Keratinocyte (primary cell): ENCODE measurements at regions not wholly inside any gene's neighbourhood (a gene's known extent, or its start where the extent isn't known, plus 50 kb on each side); places are given as distances from the start of the nearest gene placed in this dataset.

Source experiments
- DNase-seq: peaks from one replicate; pipeline ENCODE4 v3.0.0-alpha.2; 2011; ENCODE audit warnings: low read depth, missing footprints, low spot score
- FAIRE-seq: peaks from 2 replicates; lab custom pipeline; 2011; peaks lifted over from hg19 to GRCh38; lab: Jason Lieb, UNC
- H2AFZ ChIP-seq: 2 replicates; pipeline ENCODE4 v1.6.0; 2012; ENCODE audit warnings: low read length, control low read depth, inconsistent platforms; ENCODE audit not compliant: control insufficient read depth
- H3K27ac ChIP-seq: 2 replicates; pipeline ENCODE4 v1.5.1; 2011; ENCODE audit warnings: low read length; ENCODE audit not compliant: control insufficient read depth, insufficient read depth
- H3K27me3 ChIP-seq: 3 replicates; pipeline ENCODE4 v1.6.0; 2011; ENCODE audit warnings: low read length; ENCODE audit not compliant: control insufficient read depth, insufficient read depth; ENCODE audit errors: extremely low read depth
- H3K36me3 ChIP-seq, 2 experiments: 2 replicates in 1 of 2; 3 replicates in 1 of 2; pipeline ENCODE4 v1.5.1; 2011; ENCODE audit warnings: low read length in 2 of 2, mild to moderate bottlenecking in 1 of 2; ENCODE audit not compliant: control insufficient read depth in 2 of 2, insufficient read depth in 2 of 2; ENCODE audit errors: extremely low read depth in 1 of 2
- H3K4me1 ChIP-seq: 3 replicates; pipeline ENCODE4 v1.5.1; 2011; ENCODE audit warnings: low read length; ENCODE audit not compliant: control insufficient read depth, insufficient read depth; ENCODE audit errors: extremely low read depth
- H3K4me2 ChIP-seq: 3 replicates; pipeline ENCODE4 v1.6.0; 2011; ENCODE audit warnings: low read depth, low read length; ENCODE audit not compliant: control insufficient read depth, insufficient read depth; ENCODE audit errors: extremely low read depth
- H3K4me3 ChIP-seq, 3 experiments: fragments of 200-600 bp in 1 of 3; sonication (generic) in 1 of 3; 2 replicates in 2 of 3; 3 replicates in 1 of 3; pipeline ENCODE4 v1.5.1; 2011 to 2016; ENCODE audit warnings: low read length in 3 of 3, mild to moderate bottlenecking in 3 of 3, control low read depth in 2 of 3, inconsistent platforms in 1 of 3, low read depth in 1 of 3, mixed read lengths in 1 of 3, mixed run types in 1 of 3, moderate library complexity in 1 of 3; ENCODE audit not compliant: control insufficient read depth in 2 of 3, insufficient read depth in 2 of 3; ENCODE audit errors: extremely low read depth in 1 of 3
- H3K79me2 ChIP-seq: 2 replicates; pipeline ENCODE4 v1.6.0; 2012; ENCODE audit warnings: low read length; ENCODE audit not compliant: control insufficient read depth, insufficient read depth
- H3K9ac ChIP-seq: 3 replicates; pipeline ENCODE4 v1.6.0; 2011; ENCODE audit warnings: low read length; ENCODE audit not compliant: control insufficient read depth, insufficient read depth; ENCODE audit errors: extremely low read depth
- H3K9me1 ChIP-seq: 3 replicates; pipeline ENCODE4 v1.6.0; 2011; ENCODE audit warnings: low read length; ENCODE audit not compliant: control insufficient read depth, insufficient read depth; ENCODE audit errors: extremely low read depth
- H3K9me3 ChIP-seq: 2 replicates; pipeline ENCODE4 v1.5.1; 2012; ENCODE audit warnings: low read depth, low read length; ENCODE audit not compliant: control insufficient read depth
- H4K20me1 ChIP-seq: 3 replicates; pipeline ENCODE4 v1.6.0; 2011; ENCODE audit warnings: low read length; ENCODE audit not compliant: control insufficient read depth, insufficient read depth; ENCODE audit errors: extremely low read depth
- EZH2 ChIP-seq: IDR thresholded peaks from one replicate; pipeline ENCODE4 v1.6.1; 2012; ENCODE audit warnings: inconsistent platforms, mild to moderate bottlenecking, low read length, moderate library complexity
- dilution Hi-C: fragments of 300-500 bp; cut with MboI; formaldehyde crosslinking; loops from one replicate; pipeline ENCODE4 v1.7.0; 2020; ENCODE audit warnings: low sequenced_read_pairs; ENCODE audit not compliant: extremely low pct_ligation_motif_present
- TF ChIP-seq, protein P1 (sequence below), 3 experiments: IDR thresholded peaks in 1 of 3; conservative IDR thresholded peaks in 1 of 3; optimal IDR thresholded peaks in 1 of 3; 2 replicates in 2 of 3; 3 replicates in 1 of 3; pipeline versions ENCODE3 to v1.5.1; 2011; ENCODE audit warnings: low read length in 3 of 3, mild to moderate bottlenecking in 3 of 3, moderate library complexity in 2 of 3, control low read depth in 1 of 3, inconsistent platforms in 1 of 3; ENCODE audit not compliant: insufficient read depth in 2 of 3; ENCODE audit errors: extremely low read depth in 1 of 3

DNA sequence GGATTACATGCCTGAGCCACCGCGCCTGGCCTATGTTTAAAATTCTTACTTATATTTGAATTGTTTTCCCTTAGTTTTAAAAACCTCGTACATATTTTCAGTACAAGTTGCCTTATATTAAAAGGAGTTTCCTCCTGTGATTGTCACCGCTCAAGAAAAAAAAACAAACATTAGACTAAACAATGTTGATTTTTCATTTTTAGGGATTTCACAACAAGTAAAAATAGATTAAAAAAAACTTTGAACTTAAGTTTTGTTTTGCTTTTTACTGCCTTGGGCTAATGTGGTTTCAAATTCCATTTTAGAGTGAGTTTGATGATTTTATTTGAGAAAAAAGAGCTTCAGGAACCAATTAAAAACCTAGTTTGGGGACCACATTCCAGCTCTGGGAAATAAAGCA lies 1196.6 kb upstream of the CDH18 start:
- H3K4me3 ChIP-seq = no peak overlapping the region
- no peak for TF ChIP-seq EZH2
- TF ChIP-seq, protein P1, sequence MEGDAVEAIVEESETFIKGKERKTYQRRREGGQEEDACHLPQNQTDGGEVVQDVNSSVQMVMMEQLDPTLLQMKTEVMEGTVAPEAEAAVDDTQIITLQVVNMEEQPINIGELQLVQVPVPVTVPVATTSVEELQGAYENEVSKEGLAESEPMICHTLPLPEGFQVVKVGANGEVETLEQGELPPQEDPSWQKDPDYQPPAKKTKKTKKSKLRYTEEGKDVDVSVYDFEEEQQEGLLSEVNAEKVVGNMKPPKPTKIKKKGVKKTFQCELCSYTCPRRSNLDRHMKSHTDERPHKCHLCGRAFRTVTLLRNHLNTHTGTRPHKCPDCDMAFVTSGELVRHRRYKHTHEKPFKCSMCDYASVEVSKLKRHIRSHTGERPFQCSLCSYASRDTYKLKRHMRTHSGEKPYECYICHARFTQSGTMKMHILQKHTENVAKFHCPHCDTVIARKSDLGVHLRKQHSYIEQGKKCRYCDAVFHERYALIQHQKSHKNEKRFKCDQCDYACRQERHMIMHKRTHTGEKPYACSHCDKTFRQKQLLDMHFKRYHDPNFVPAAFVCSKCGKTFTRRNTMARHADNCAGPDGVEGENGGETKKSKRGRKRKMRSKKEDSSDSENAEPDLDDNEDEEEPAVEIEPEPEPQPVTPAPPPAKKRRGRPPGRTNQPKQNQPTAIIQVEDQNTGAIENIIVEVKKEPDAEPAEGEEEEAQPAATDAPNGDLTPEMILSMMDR (optimal IDR thresholded peaks at IDR 0.05 in 1 of 3, IDR thresholded peaks at IDR 0.05 in 1 of 3, conservative IDR thresholded peaks at IDR 0.05 in 1 of 3; ENCODE audit: extremely low read depth in 1 of 3, insufficient read depth in 2 of 3, low read length in 3 of 3) = no peak
- no peaks in the 10 kb centered on the region for H3K9me3 ChIP-seq
- no peak for DNase-seq
- H3K27ac ChIP-seq = no peak overlapping the region
- no peaks in the 10 kb centered on the region for H3K27me3 ChIP-seq
- H2AFZ ChIP-seq = no peak overlapping the region
- H3K9me1 ChIP-seq = no peaks in the 10 kb centered on the region
- FAIRE-seq = no peak
- no peaks in the 10 kb centered on the region for H3K79me2 ChIP-seq
- H4K20me1 ChIP-seq = no peaks in the 10 kb centered on the region
- no peak overlapping the region for H3K9ac ChIP-seq
- H3K4me1 ChIP-seq = no peaks in the 10 kb centered on the region
- no peaks in the 10 kb centered on the region for H3K36me3 ChIP-seq
- no peak overlapping the region for H3K4me2 ChIP-seq
- dilution Hi-C loops = no loop called here

DNA sequence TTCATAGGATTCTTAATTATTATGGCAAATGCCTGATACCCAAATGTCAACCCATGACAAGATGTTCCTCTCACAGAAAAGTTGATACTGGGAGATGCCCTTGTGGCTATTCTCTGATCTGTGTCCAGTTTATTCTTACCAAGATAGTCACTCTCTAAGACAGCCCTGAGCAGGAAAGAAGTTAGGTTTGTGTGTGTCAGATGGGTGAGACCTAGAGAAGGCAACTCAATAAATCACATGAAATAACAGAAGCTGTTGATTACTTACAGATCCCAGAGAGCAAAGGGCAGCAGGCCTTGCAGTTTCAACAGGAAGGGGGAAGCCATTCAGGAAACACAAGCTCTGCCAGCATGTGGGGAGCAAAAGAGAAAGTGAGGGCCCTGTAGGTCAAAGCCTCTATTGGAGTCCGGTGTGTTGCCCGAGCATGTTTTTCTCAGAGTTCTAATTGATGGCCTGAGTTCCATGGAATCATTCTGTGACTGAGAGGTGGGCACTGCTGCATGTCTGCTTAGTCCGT lies 1193.7 kb upstream of the CDH18 start:
- no peaks in the 10 kb centered on the region for H3K27me3 ChIP-seq
- no peaks in the 10 kb centered on the region for H3K79me2 ChIP-seq
- no peak overlapping the region for H2AFZ ChIP-seq
- H3K9me1 ChIP-seq = no peaks in the 10 kb centered on the region
- no peak overlapping the region for H3K9ac ChIP-seq
- FAIRE-seq = no peak
- no peak overlapping the region for H3K4me3 ChIP-seq
- no peaks in the 10 kb centered on the region for H4K20me1 ChIP-seq
- H3K9me3 ChIP-seq = no peaks in the 10 kb centered on the region
- H3K4me2 ChIP-seq = no peak overlapping the region
- dilution Hi-C loops = no loop called here
- no peak overlapping the region for H3K27ac ChIP-seq
- H3K4me1 ChIP-seq = no peaks in the 10 kb centered on the region
- DNase-seq = no peak
- no peaks in the 10 kb centered on the region for H3K36me3 ChIP-seq
- no peak for TF ChIP-seq EZH2
- TF ChIP-seq, protein P1 (optimal IDR thresholded peaks at IDR 0.05 in 1 of 3, IDR thresholded peaks at IDR 0.05 in 1 of 3, conservative IDR thresholded peaks at IDR 0.05 in 1 of 3; ENCODE audit: extremely low read depth in 1 of 3, insufficient read depth in 2 of 3, low read length in 3 of 3) = no peak
